BJ (cell line): ENCODE measurements at regions not wholly inside any gene's neighbourhood (a gene's known extent, or its start where the extent isn't known, plus 50 kb on each side); places are given as distances from the start of the nearest gene placed in this dataset.

ENCODE experiments used
- CTCF ChIA-PET: fragments of 350-600 bp; formaldehyde crosslinking; extraction: SDS; loops from one replicate; lab custom pipeline; 2021; ENCODE audit warnings: antibody characterized with exemption, inconsistent platforms; lab: Yijun Ruan, JAX
- POLR2A ChIA-PET: fragments of 300-600 bp; sonication (Branson Sonifier 250); formaldehyde crosslinking; extraction: SDS; loops from one replicate; lab custom pipeline; 2021; ENCODE audit warnings: antibody characterized with exemption; lab: Charles Lee
- DNase-seq: peaks from one replicate; pipeline ENCODE4 v3.0.0-alpha.2; 2011; ENCODE audit warnings: low read depth
- H3K27me3 ChIP-seq: 2 replicates; pipeline ENCODE4 v1.6.0; 2011; ENCODE audit warnings: low read length; ENCODE audit not compliant: control insufficient read depth, insufficient read depth
- H3K36me3 ChIP-seq: 2 replicates; pipeline ENCODE4 v1.5.1; 2011; ENCODE audit warnings: low read length; ENCODE audit not compliant: control insufficient read depth, insufficient read depth
- H3K4me3 ChIP-seq: 2 replicates; pipeline ENCODE4 v1.5.1; 2011; ENCODE audit warnings: low read depth, mild to moderate bottlenecking, control low read depth, low read length
- TF ChIP-seq, protein P1 (sequence below): IDR thresholded peaks from 2 replicates; pipeline ENCODE4 v1.5.1; 2011; ENCODE audit warnings: low read depth, mild to moderate bottlenecking, control low read depth, inconsistent platforms, low read length, moderate library complexity; ENCODE audit not compliant: insufficient read depth

DNA sequence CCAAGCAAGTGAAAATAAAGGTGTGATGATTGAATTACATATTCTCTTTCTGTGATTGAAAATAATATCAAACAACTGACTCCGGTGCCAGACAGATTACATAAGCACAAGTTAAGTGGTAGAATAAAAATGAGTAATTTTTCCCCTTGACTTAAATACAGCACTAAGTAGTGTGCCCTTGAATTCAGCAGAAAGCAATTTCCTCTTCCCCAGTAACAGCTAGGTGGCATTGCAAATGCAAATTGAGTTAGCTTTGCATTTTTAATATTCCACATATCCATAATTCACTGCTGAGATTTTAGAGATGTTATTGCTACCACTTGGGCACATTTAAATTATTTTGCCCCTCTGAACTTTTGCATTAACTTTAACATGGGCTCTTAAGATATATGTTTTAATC, 89.8 kb upstream of the NPVF start:
- ChIA-PET CTCF (interaction anchor here (1.5 kb wide), 1 partner anchor 24 kb away, joined by 3 read pairs; no protein-coding TSS in a partner anchor), POLR2A (no interaction called here)
- Histone ChIP-seq H3K27me3 (peaks cover 2% of the 10 kb centered on the region; the same call in 1 of the 2 replicates), H3K36me3 (no peaks in the 10 kb centered on the region), H3K4me3 (no peak overlapping the region)
- TF ChIP-seq, protein P1, sequence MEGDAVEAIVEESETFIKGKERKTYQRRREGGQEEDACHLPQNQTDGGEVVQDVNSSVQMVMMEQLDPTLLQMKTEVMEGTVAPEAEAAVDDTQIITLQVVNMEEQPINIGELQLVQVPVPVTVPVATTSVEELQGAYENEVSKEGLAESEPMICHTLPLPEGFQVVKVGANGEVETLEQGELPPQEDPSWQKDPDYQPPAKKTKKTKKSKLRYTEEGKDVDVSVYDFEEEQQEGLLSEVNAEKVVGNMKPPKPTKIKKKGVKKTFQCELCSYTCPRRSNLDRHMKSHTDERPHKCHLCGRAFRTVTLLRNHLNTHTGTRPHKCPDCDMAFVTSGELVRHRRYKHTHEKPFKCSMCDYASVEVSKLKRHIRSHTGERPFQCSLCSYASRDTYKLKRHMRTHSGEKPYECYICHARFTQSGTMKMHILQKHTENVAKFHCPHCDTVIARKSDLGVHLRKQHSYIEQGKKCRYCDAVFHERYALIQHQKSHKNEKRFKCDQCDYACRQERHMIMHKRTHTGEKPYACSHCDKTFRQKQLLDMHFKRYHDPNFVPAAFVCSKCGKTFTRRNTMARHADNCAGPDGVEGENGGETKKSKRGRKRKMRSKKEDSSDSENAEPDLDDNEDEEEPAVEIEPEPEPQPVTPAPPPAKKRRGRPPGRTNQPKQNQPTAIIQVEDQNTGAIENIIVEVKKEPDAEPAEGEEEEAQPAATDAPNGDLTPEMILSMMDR, result no peak
- DNase-seq, result no peak

GRCh38 chr7:25319707-25320106, 91.4 kb upstream of the NPVF start:
- ChIA-PET CTCF (no interaction called here), POLR2A (no interaction called here)
- TF ChIP-seq, protein P1, result no peak
- H3K36me3 ChIP-seq, result no peaks in the 10 kb centered on the region
- H3K4me3 ChIP-seq, result no peak overlapping the region
- DNase-seq, result no peak
- H3K27me3 ChIP-seq, result peaks cover 2% of the 10 kb centered on the region; the same call in 1 of the 2 replicates

DNA sequence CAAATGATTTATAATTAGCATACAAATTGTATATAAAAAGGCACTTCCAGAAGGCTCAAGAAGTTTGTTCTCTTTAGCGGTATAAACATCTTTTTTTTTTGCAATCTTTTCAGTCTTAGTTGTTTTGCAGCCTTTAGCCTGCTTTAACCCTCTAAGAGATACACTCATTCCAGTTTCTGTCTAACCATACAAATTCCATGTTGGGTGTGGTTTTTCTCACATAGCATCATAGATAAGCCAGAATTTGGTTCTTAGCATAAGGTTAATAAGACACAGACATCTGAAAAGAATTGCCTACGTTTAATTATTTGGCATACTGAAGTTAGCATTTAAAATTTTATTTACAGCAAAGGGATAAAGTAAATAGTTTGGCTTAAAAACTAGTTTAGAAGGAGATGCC, 92.5 kb upstream of the NPVF start:
- no peaks in the 10 kb centered on the region for H3K36me3 ChIP-seq
- H3K4me3 ChIP-seq, result no peak overlapping the region
- H3K27me3 ChIP-seq, result peaks cover 2% of the 10 kb centered on the region; the same call in 1 of the 2 replicates
- POLR2A ChIA-PET, result no interaction called here
- CTCF ChIA-PET, result no interaction called here
- DNase-seq, result no peak
- TF ChIP-seq, protein P1, result no peak

DNA sequence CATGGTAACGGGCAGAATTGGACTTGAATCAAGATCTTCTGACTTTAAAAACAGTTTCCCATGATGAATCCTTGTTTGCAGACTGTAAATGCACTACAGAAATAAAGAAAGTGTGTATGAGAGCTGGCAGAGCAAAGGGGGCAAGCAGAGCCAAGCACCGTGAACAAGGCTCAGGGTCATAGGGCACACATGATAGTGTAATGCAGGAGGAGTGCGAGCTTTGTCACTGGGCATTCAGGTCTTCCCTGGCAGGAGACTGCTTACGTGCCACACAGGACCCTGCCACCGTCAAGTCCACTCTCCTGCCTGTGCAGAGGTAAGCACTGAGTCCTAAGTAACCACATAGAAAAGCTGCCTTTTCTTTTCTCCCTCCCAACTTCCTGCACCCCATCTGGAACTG, 93.1 kb upstream of the NPVF start:
- no peak for DNase-seq
- H3K36me3 ChIP-seq, result no peaks in the 10 kb centered on the region
- no peak overlapping the region for H3K4me3 ChIP-seq
- TF ChIP-seq, protein P1, result no peak
- peaks cover 2% of the 10 kb centered on the region; the same call in 1 of the 2 replicates for H3K27me3 ChIP-seq
- ChIA-PET CTCF (no interaction called here), POLR2A (no interaction called here)

- ChIA-PET CTCF (no interaction called here), POLR2A (no interaction called here)
- no peaks in the 10 kb centered on the region for H3K36me3 ChIP-seq
- H3K27me3 ChIP-seq, result peaks cover 2% of the 10 kb centered on the region; the same call in 1 of the 2 replicates
- no peak for DNase-seq
- no peak overlapping the region for H3K4me3 ChIP-seq
- TF ChIP-seq, protein P1, result no peak
These were observed 94.2 kb upstream of the NPVF start for GRCh38 chr7:25322473-25322872.
